PC-3 (cell line): ENCODE measurements at regions not wholly inside any gene's neighbourhood (a gene's known extent, or its start where the extent isn't known, plus 50 kb on each side); places are given as distances from the start of the nearest gene placed in this dataset.

Experiments used
- CTCF ChIP-seq: fragments of 300-600 bp; sonication (generic); conservative IDR thresholded peaks from 2 replicates; pipeline ENCODE4 v1.5.1; 2017; ENCODE audit warnings: antibody characterized with exemption, low read depth, mild to moderate bottlenecking, low read length
- EZH2 ChIP-seq: fragments of 300-600 bp; sonication (generic); IDR thresholded peaks from one replicate; pipeline ENCODE4 v1.6.1; 2017; ENCODE audit warnings: antibody characterized with exemption, mild to moderate bottlenecking, low read length; ENCODE audit not compliant: unreplicated experiment
- EZH2phosphoT487 ChIP-seq: fragments of 300-600 bp; sonication (generic); IDR thresholded peaks from 2 replicates; pipeline ENCODE4 v1.6.1; 2018; ENCODE audit warnings: mild to moderate bottlenecking, antibody characterized with exemption, low read length, borderline replicate concordance

DNA sequence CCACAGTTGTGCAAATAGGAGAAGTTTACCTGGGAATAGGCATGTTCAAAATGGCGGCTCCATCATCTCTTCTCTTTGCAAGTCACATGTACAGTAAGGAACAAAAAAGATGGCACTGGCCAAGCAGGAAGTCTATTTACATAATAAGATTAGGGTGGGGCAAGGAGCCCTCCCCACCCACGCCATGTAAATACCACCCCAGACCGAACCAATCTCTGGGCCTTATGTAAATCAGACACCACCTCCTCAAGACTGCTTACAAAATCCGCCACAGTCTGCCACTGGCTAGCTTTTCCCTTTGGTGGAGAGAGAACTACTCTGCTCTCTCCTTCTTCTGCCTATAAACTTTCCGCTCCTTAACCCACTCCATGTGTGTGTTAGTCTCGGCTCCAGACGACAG lies 1496.3 kb downstream of the REEP3 start:
- TF ChIP-seq CTCF, result no peak
- TF ChIP-seq EZH2, result no peak
- no peak for TF ChIP-seq EZH2phosphoT487
